Loucy (cell line): ENCODE measurements at regions not wholly inside any gene's neighbourhood (a gene's known extent, or its start where the extent isn't known, plus 50 kb on each side); places are given as distances from the start of the nearest gene placed in this dataset.

Experiments used
- H2AFZ ChIP-seq: fragments of 200-600 bp; sonication (generic); 2 replicates; pipeline ENCODE4 v1.6.0; 2016; ENCODE audit warnings: antibody characterized with exemption, mild to moderate bottlenecking, low read length, moderate library complexity
- H3F3A ChIP-seq: fragments of 200-600 bp; 2 replicates; pipeline ENCODE4 v1.6.0; 2016; ENCODE audit warnings: antibody characterized with exemption, low read depth, mild to moderate bottlenecking
- H3K27me3 ChIP-seq: fragments of 200-600 bp; sonication (generic); 2 replicates; pipeline ENCODE4 v1.6.1; 2014; ENCODE audit warnings: low read length, mild to moderate bottlenecking; ENCODE audit not compliant: insufficient read depth, poor library complexity, severe bottlenecking
- H3K36me3 ChIP-seq: fragments of 200-600 bp; sonication (generic); 2 replicates; pipeline ENCODE4 v1.6.1; 2016; ENCODE audit warnings: low read length; ENCODE audit not compliant: insufficient read depth
- H3K4me1 ChIP-seq: fragments of 200-600 bp; sonication (generic); 2 replicates; pipeline ENCODE4 v1.5.1; 2014; ENCODE audit warnings: low read length, mild to moderate bottlenecking; ENCODE audit not compliant: insufficient read depth, poor library complexity, severe bottlenecking
- H3K4me2 ChIP-seq: fragments of 200-600 bp; sonication (generic); 2 replicates; pipeline ENCODE4 v1.6.0; 2014; ENCODE audit warnings: antibody characterized with exemption, low read length, low read depth, mild to moderate bottlenecking; ENCODE audit not compliant: poor library complexity, severe bottlenecking
- H3K4me3 ChIP-seq: fragments of 200-600 bp; sonication (generic); 2 replicates; pipeline ENCODE4 v1.5.1; 2014; ENCODE audit warnings: low read length, mild to moderate bottlenecking, mixed read lengths; ENCODE audit not compliant: poor library complexity, severe bottlenecking
- H3K79me2 ChIP-seq: fragments of 200-600 bp; sonication (generic); 2 replicates; pipeline ENCODE4 v1.6.1; 2014; ENCODE audit warnings: low read length; ENCODE audit not compliant: insufficient read depth
- H3K9ac ChIP-seq: fragments of 200-600 bp; sonication (generic); 2 replicates; pipeline ENCODE4 v1.6.0; 2014; ENCODE audit warnings: mild to moderate bottlenecking, low read depth, low read length, moderate library complexity; ENCODE audit not compliant: poor library complexity, severe bottlenecking
- H3K9me2 ChIP-seq: fragments of 200-600 bp; sonication (generic); replicated peaks from 2 replicates; pipeline ENCODE4 v1.6.1; 2016; ENCODE audit warnings: low read depth, low read length, mixed read lengths
- H3K9me3 ChIP-seq: fragments of 200-600 bp; sonication (generic); 2 replicates; pipeline ENCODE4 v1.6.1; 2014; ENCODE audit warnings: mild to moderate bottlenecking, antibody characterized with exemption, low read length, low read depth; ENCODE audit not compliant: insufficient read depth
- H4K20me1 ChIP-seq: fragments of 200-600 bp; sonication (generic); 2 replicates; pipeline ENCODE4 v1.6.0; 2014; ENCODE audit warnings: antibody characterized with exemption, low read length, mild to moderate bottlenecking; ENCODE audit not compliant: insufficient read depth, poor library complexity, severe bottlenecking
- CTCF ChIP-seq: fragments of 200-600 bp; sonication (generic); conservative IDR thresholded peaks from 2 replicates; pipeline ENCODE4 v1.5.1; 2014; ENCODE audit warnings: mild to moderate bottlenecking, antibody characterized with exemption, low read length
- EZH2phosphoT487 ChIP-seq: fragments of 200-600 bp; IDR thresholded peaks from 2 replicates; pipeline ENCODE4 v1.6.1; 2018; ENCODE audit warnings: antibody characterized with exemption, mild to moderate bottlenecking, moderate library complexity, borderline replicate concordance

GRCh38 chr17:68134731-68135130, 99.2 kb downstream of the KPNA2 start:
- Histone ChIP-seq H3K79me2 (0 out of 2 replicates have a peak, but pooled peaks cover 2% of the 10 kb centered on the region), H3K9ac (no peak overlapping the region)

GRCh38 chr17:68135141-68135887, 99.8 kb downstream of the KPNA2 start:
- Histone ChIP-seq H4K20me1 (no peaks in the 10 kb centered on the region), H2AFZ (no peak overlapping the region), H3K36me3 (peaks cover 29% of the 10 kb centered on the region), H3K9me2 (no peaks in the 10 kb centered on the region), H3K4me1 (no peaks in the 10 kb centered on the region), H3F3A (no peaks in the 10 kb centered on the region), H3K4me2 (no peak overlapping the region), H3K4me3 (no peak overlapping the region), H3K9me3 (no peaks in the 10 kb centered on the region), H3K27me3 (no peaks in the 10 kb centered on the region), H3K9ac (no peak overlapping the region), H3K79me2 (0 out of 2 replicates have a peak, but pooled peaks cover 2% of the 10 kb centered on the region)
- TF ChIP-seq CTCF = no peak
- no peak for TF ChIP-seq EZH2phosphoT487

More at GRCh38 chr17:68134731-68135130, 99.2 kb downstream of the KPNA2 start:
- peaks cover 29% of the 10 kb centered on the region for H3K36me3 ChIP-seq
- no peak overlapping the region for H3K4me2 ChIP-seq
- no peaks in the 10 kb centered on the region for H3K9me3 ChIP-seq
- H3K4me3 ChIP-seq = no peak overlapping the region
- no peaks in the 10 kb centered on the region for H3F3A ChIP-seq
- H3K27me3 ChIP-seq = no peaks in the 10 kb centered on the region
- no peak overlapping the region for H2AFZ ChIP-seq
- no peaks in the 10 kb centered on the region for H3K9me2 ChIP-seq
- no peaks in the 10 kb centered on the region for H3K4me1 ChIP-seq
- TF ChIP-seq EZH2phosphoT487 = no peak
- no peak for TF ChIP-seq CTCF
- no peaks in the 10 kb centered on the region for H4K20me1 ChIP-seq

- TF ChIP-seq CTCF (no peak), EZH2phosphoT487 (no peak)
These were observed 105.5 kb downstream of the KPNA2 start for GRCh38 chr17:68141050-68141449.

More at GRCh38 chr17:68141050-68141449, 105.5 kb downstream of the KPNA2 start:
- no peak overlapping the region for H2AFZ ChIP-seq
- no peak overlapping the region for H3K4me3 ChIP-seq
- H3K79me2 ChIP-seq = no peaks in the 10 kb centered on the region
- peaks cover under 1% of the 10 kb centered on the region; the same call in 1 of the 2 replicates for H3K36me3 ChIP-seq
- no peaks in the 10 kb centered on the region for H3K9me3 ChIP-seq
- no peaks in the 10 kb centered on the region for H4K20me1 ChIP-seq
- H3K9me2 ChIP-seq = no peaks in the 10 kb centered on the region
- no peaks in the 10 kb centered on the region for H3K4me1 ChIP-seq
- no peaks in the 10 kb centered on the region for H3K27me3 ChIP-seq
- H3F3A ChIP-seq = no peaks in the 10 kb centered on the region
- H3K4me2 ChIP-seq = no peak overlapping the region
- H3K9ac ChIP-seq = no peak overlapping the region
